ENCODE measurements at regions not wholly inside any gene's neighbourhood (a gene's known extent, or its start where the extent isn't known, plus 50 kb on each side); places are given as distances from the start of the nearest gene placed in this dataset.

DNA sequence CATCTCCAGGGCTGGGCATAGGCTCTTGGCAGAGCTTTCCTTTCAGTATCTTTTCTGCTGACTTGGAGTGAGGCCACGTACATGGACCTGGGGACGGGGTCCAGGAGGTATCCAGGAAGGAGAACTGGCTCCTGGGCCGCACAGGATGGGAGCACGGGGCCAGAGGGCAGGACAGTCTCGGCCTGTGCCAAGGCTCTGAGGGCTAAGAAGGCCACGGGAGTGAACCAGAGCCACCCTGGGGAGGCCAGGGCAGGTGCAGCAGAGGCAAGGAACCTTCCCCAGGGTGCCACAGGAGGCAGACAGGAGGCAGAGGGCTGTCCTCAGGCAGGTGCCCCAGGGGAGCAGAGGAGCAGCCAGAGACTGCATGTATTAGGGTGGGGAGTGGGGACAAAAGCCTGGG, 50.3 kb downstream of the PLXNA1 start:
- H3K9me3 Mint-ChIP-seq: no peaks in the 10 kb centered on the region
- H3K23me2 ChIP-seq (ENCODE audit: insufficient read length, low read depth, low read length, poor library complexity, severe bottlenecking): no peaks in the 10 kb centered on the region
- H3K4me1 Mint-ChIP-seq: no peaks in the 10 kb centered on the region
- TF ChIP-seq, protein P1, sequence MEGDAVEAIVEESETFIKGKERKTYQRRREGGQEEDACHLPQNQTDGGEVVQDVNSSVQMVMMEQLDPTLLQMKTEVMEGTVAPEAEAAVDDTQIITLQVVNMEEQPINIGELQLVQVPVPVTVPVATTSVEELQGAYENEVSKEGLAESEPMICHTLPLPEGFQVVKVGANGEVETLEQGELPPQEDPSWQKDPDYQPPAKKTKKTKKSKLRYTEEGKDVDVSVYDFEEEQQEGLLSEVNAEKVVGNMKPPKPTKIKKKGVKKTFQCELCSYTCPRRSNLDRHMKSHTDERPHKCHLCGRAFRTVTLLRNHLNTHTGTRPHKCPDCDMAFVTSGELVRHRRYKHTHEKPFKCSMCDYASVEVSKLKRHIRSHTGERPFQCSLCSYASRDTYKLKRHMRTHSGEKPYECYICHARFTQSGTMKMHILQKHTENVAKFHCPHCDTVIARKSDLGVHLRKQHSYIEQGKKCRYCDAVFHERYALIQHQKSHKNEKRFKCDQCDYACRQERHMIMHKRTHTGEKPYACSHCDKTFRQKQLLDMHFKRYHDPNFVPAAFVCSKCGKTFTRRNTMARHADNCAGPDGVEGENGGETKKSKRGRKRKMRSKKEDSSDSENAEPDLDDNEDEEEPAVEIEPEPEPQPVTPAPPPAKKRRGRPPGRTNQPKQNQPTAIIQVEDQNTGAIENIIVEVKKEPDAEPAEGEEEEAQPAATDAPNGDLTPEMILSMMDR (conservative IDR thresholded peaks at IDR 0.05): no peak
- H3K56ac ChIP-seq (ENCODE audit: insufficient read length, low read depth, low read length): no peak overlapping the region
- H3K79me2 ChIP-seq (ENCODE audit: insufficient read depth, low read length): no peaks in the 10 kb centered on the region
- H3K4ac ChIP-seq (ENCODE audit: low read depth, low read length): no peak overlapping the region
- H3K27me3 Mint-ChIP-seq (ENCODE audit: low read depth): no peaks in the 10 kb centered on the region
- WGBS (ENCODE audit: extremely low coverage, insufficient read length, low lambda C conversion rate): no CpG with 5 or more reads among the region's 6 CpGs
- no peak overlapping the region for H3K18ac ChIP-seq (ENCODE audit: insufficient read length, low read depth, low read length)
- no peak overlapping the region for H2BK12ac ChIP-seq (ENCODE audit: insufficient read length, low read depth, low read length)
- no peak for DNase-seq
- no peak overlapping the region for H3K27ac ChIP-seq (ENCODE audit: insufficient read length, low read depth, low read length)
- H4K8ac ChIP-seq (replicated peaks; ENCODE audit: insufficient read length, low read depth, low read length): no peak overlapping the region
- no peaks in the 10 kb centered on the region for H3K9me3 ChIP-seq (ENCODE audit: control insufficient read depth, low read depth, low read length)
- no peak overlapping the region for H2BK20ac ChIP-seq (ENCODE audit: low read depth, low read length, poor library complexity, severe bottlenecking)
- H2BK120ac ChIP-seq (ENCODE audit: low read depth, low read length, poor library complexity, severe bottlenecking): no peak overlapping the region
- no peaks in the 10 kb centered on the region for H4K20me1 ChIP-seq (ENCODE audit: control insufficient read depth, insufficient read depth, insufficient read length)
- H4K91ac ChIP-seq (ENCODE audit: insufficient read length, low read depth, low read length): no peak overlapping the region
- H3K4me1 ChIP-seq (ENCODE audit: insufficient read depth, low read length): no peaks in the 10 kb centered on the region
- no peak overlapping the region for H2AK5ac ChIP-seq (ENCODE audit: insufficient read length, low read length)
- no peak overlapping the region for H3T11ph ChIP-seq (ENCODE audit: low read length)
- H3K4me2 ChIP-seq (ENCODE audit: insufficient read depth, insufficient read length, low read length): no peak overlapping the region
- H3K27ac Mint-ChIP-seq: peak overlapping the region in 1 of 3 experiments; percentile 70; a peak in 1 of 7 replicates
- no peak overlapping the region for H3K4me3 Mint-ChIP-seq
- H3K36me3 Mint-ChIP-seq (ENCODE audit: insufficient read depth in 1 of 3, low read depth in 3 of 3): peaks cover 7 to 34% (median 24%) of the 10 kb centered on the region in 3 experiments
- no peak overlapping the region; the same call in 1 of the 2 replicates for H3K14ac ChIP-seq (ENCODE audit: insufficient read depth, low read length)
- H3K23ac ChIP-seq (ENCODE audit: insufficient read length, low read depth, low read length): no peak overlapping the region
- no peaks in the 10 kb centered on the region for H3K79me1 ChIP-seq (ENCODE audit: insufficient read depth, low read depth, low read length, poor library complexity, severe bottlenecking)
- no peak overlapping the region for H3K9ac ChIP-seq (ENCODE audit: extremely low read depth, insufficient read length, low read length)
- no peaks in the 10 kb centered on the region for H3K27me3 ChIP-seq (ENCODE audit: insufficient read depth, low read length)
- no peak overlapping the region for H2BK5ac ChIP-seq (ENCODE audit: insufficient read length, low read length)
- no peak overlapping the region for H2AFZ ChIP-seq (ENCODE audit: low read length)
- H2BK15ac ChIP-seq (ENCODE audit: low read depth, low read length): no peak overlapping the region
- H4K5ac ChIP-seq (ENCODE audit: insufficient read length, low read depth, low read length): no peak overlapping the region

Data from H9 (cell line).